HCT116 (cell line): ENCODE measurements at regions not wholly inside any gene's neighbourhood (a gene's known extent, or its start where the extent isn't known, plus 50 kb on each side); places are given as distances from the start of the nearest gene placed in this dataset.

ENCODE experiments used
- JUND ChIP-seq: IDR thresholded peaks from 2 replicates; pipeline ENCODE4 v1.6.1; 2012
- POLR2AphosphoS5 ChIP-seq: IDR thresholded peaks from 2 replicates; pipeline ENCODE4 v1.6.1; 2011; ENCODE audit warnings: mild to moderate bottlenecking, low read depth, low read length, moderate library complexity
- REST ChIP-seq: IDR thresholded peaks from 2 replicates; pipeline ENCODE4 v1.6.1; 2012; ENCODE audit warnings: low read depth
- ZFX ChIP-seq: fragments of 450-650 bp; IDR thresholded peaks from 2 replicates; pipeline ENCODE4 v1.6.1; 2017
- ZNF274 ChIP-seq: fragments of 200-500 bp; sonication (Bioruptor generic); IDR thresholded peaks from 2 replicates; pipeline ENCODE4 v1.6.1; 2014; ENCODE audit warnings: mild to moderate bottlenecking, low read depth, low read length, inconsistent platforms
- TF ChIP-seq, protein P1 (sequence below), 3 experiments: fragments of 200-600 bp in 1 of 3; sonication (generic) in 1 of 3; IDR thresholded peaks in 2 of 3; conservative IDR thresholded peaks in 1 of 3; 2 replicates each; pipeline ENCODE4 v1.5.1; 2012 to 2017; ENCODE audit warnings: low read depth in 2 of 3, low read length in 2 of 3, antibody characterized with exemption in 1 of 3, borderline replicate concordance in 1 of 3, control low read depth in 1 of 3, mild to moderate bottlenecking in 1 of 3, mixed read lengths in 1 of 3, mixed run types in 1 of 3, moderate library complexity in 1 of 3; ENCODE audit not compliant: insufficient read depth in 1 of 3

- TF ChIP-seq, protein P1, sequence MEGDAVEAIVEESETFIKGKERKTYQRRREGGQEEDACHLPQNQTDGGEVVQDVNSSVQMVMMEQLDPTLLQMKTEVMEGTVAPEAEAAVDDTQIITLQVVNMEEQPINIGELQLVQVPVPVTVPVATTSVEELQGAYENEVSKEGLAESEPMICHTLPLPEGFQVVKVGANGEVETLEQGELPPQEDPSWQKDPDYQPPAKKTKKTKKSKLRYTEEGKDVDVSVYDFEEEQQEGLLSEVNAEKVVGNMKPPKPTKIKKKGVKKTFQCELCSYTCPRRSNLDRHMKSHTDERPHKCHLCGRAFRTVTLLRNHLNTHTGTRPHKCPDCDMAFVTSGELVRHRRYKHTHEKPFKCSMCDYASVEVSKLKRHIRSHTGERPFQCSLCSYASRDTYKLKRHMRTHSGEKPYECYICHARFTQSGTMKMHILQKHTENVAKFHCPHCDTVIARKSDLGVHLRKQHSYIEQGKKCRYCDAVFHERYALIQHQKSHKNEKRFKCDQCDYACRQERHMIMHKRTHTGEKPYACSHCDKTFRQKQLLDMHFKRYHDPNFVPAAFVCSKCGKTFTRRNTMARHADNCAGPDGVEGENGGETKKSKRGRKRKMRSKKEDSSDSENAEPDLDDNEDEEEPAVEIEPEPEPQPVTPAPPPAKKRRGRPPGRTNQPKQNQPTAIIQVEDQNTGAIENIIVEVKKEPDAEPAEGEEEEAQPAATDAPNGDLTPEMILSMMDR (IDR thresholded peaks at IDR 0.05 in 2 of 3, conservative IDR thresholded peaks at IDR 0.05 in 1 of 3; ENCODE audit: borderline replicate concordance in 1 of 3, insufficient read depth in 1 of 3, low read depth in 2 of 3, low read length in 2 of 3) = no peak
- TF ChIP-seq POLR2AphosphoS5 (no peak), ZFX (no peak), REST (no peak), ZNF274 (no peak), JUND (no peak)
Measured at GRCh38 chr20:29876911-29877285, 1380.6 kb upstream of the DEFB115 start.
